ENCODE measurements at regions not wholly inside any gene's neighbourhood (a gene's known extent, or its start where the extent isn't known, plus 50 kb on each side); places are given as distances from the start of the nearest gene placed in this dataset.

DNA sequence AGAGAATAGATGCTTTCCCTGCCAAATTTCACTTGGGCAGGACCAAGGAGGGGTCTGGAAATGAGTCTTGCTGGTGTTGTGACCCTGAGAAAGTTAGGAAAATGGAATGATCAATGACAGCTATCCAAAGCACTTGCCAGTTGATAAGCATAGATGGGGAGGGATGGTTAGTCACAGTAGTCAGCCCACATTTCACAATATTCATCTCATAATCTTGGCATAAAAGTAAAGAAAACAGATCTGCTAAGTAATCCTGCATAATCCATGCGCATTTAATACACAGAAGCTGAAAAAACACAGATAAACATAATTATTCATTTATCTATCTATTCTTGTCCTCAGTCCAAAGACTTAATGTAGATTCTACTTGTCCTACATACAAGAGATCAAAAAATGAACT is 184.1 kb downstream of the ZIC4 start:
- Histone ChIP-seq H3K4me1 (ENCODE audit: insufficient read depth, poor library complexity, severe bottlenecking) (no peaks in the 10 kb centered on the region), H3K9me3 (ENCODE audit: severe bottlenecking) (no peaks in the 10 kb centered on the region), H3K27me3 (ENCODE audit: insufficient read depth, poor library complexity, severe bottlenecking) (peaks cover 3% of the 10 kb centered on the region), H3K4me3 (ENCODE audit: severe bottlenecking) (no peak overlapping the region), H3K27ac (ENCODE audit: poor library complexity, severe bottlenecking) (no peak overlapping the region), H3K36me3 (ENCODE audit: low read depth) (no peaks in the 10 kb centered on the region)
- DNase-seq (ENCODE audit: low spot score) (no peak), ATAC-seq (ENCODE audit: low read depth) (no peak)
- TF ChIP-seq, protein P1, sequence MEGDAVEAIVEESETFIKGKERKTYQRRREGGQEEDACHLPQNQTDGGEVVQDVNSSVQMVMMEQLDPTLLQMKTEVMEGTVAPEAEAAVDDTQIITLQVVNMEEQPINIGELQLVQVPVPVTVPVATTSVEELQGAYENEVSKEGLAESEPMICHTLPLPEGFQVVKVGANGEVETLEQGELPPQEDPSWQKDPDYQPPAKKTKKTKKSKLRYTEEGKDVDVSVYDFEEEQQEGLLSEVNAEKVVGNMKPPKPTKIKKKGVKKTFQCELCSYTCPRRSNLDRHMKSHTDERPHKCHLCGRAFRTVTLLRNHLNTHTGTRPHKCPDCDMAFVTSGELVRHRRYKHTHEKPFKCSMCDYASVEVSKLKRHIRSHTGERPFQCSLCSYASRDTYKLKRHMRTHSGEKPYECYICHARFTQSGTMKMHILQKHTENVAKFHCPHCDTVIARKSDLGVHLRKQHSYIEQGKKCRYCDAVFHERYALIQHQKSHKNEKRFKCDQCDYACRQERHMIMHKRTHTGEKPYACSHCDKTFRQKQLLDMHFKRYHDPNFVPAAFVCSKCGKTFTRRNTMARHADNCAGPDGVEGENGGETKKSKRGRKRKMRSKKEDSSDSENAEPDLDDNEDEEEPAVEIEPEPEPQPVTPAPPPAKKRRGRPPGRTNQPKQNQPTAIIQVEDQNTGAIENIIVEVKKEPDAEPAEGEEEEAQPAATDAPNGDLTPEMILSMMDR (IDR thresholded peaks at IDR 0.05; ENCODE audit: poor library complexity, severe bottlenecking): no peak

DNA sequence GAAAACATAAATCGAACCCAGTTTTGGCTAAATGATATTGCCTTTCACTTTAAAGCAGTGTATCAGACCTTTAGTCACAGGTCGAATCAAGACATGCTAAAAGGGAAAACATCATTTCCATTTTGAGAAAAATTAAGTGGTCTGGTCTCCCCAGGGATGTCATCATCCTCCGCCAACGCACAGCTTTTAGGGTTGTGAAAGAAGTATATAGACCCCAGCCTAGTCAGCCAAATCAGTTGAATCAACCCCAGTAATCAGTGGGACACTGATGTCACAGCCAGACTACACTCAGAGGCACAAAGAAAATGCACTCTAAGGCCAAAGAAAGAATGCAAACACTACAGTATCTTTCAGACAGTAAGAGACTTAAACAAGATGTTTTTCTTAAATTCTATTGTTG is 187.4 kb downstream of the ZIC4 start:
- no peak overlapping the region for H3K27ac ChIP-seq (ENCODE audit: poor library complexity, severe bottlenecking)
- no peaks in the 10 kb centered on the region for H3K4me1 ChIP-seq (ENCODE audit: insufficient read depth, poor library complexity, severe bottlenecking)
- H3K4me3 ChIP-seq (ENCODE audit: severe bottlenecking): no peak overlapping the region
- peaks cover 3% of the 10 kb centered on the region for H3K27me3 ChIP-seq (ENCODE audit: insufficient read depth, poor library complexity, severe bottlenecking)
- DNase-seq (ENCODE audit: low spot score) (no peak), ATAC-seq (ENCODE audit: low read depth) (no peak)
- H3K36me3 ChIP-seq (ENCODE audit: low read depth): no peaks in the 10 kb centered on the region
- TF ChIP-seq, protein P1 (IDR thresholded peaks at IDR 0.05; ENCODE audit: poor library complexity, severe bottlenecking): no peak
- no peaks in the 10 kb centered on the region for H3K9me3 ChIP-seq (ENCODE audit: severe bottlenecking)

DNA sequence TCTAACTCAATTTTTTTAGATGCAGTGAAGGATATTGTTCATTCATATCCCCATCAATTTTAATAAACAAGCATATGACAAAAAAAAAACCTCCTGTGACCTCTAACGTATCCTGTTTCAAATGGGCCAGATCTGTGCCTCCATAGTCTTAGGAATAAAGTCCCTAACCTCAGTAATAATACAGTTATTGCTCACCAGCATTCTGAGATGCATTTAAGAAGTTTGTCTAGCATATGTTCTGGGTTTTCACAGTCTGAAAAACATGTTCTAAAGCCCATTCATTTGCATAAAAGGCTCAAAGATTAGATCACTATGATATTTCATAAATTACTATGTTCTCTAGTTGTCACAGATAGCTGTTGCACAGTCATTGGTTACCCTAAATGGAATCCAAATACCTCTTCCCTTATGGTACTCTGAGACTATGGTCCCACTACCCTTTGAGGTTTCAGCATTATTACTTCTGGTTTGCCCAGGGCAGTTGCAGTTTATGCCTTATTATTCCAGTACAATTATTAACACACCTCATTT is 190.1 kb downstream of the ZIC4 start:
- no peak for DNase-seq (ENCODE audit: low spot score)
- Histone ChIP-seq H3K27ac (ENCODE audit: poor library complexity, severe bottlenecking) (no peak overlapping the region), H3K27me3 (ENCODE audit: insufficient read depth, poor library complexity, severe bottlenecking) (peaks cover 3% of the 10 kb centered on the region), H3K36me3 (ENCODE audit: low read depth) (no peaks in the 10 kb centered on the region), H3K4me3 (ENCODE audit: severe bottlenecking) (no peak overlapping the region), H3K9me3 (ENCODE audit: severe bottlenecking) (no peaks in the 10 kb centered on the region), H3K4me1 (ENCODE audit: insufficient read depth, poor library complexity, severe bottlenecking) (no peaks in the 10 kb centered on the region)
- ATAC-seq (ENCODE audit: low read depth): no peak
- TF ChIP-seq, protein P1 (IDR thresholded peaks at IDR 0.05; ENCODE audit: poor library complexity, severe bottlenecking): no peak

DNA sequence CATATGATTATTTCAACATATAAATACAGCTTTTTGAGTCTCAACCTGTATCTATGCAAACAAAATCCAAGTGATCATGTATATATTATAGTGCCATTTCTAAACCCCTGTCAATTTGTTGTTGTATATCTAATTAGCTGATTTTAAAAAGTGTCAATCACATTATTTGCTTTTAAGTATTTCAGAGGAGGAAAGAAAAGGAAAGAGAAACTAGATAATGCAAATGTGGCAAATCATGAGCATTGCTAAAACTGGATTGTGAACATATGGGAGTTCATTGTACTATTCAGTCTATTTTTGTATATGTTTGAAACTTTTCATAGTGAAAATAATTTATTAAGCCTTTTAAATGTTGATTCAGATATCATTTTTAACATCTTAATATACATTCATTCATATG is 190.7 kb downstream of the ZIC4 start:
- no peak overlapping the region for H3K4me3 ChIP-seq (ENCODE audit: severe bottlenecking)
- no peak overlapping the region for H3K27ac ChIP-seq (ENCODE audit: poor library complexity, severe bottlenecking)
- DNase-seq (ENCODE audit: low spot score): no peak
- TF ChIP-seq, protein P1 (IDR thresholded peaks at IDR 0.05; ENCODE audit: poor library complexity, severe bottlenecking): no peak
- ATAC-seq (ENCODE audit: low read depth): no peak
- no peaks in the 10 kb centered on the region for H3K9me3 ChIP-seq (ENCODE audit: severe bottlenecking)
- peaks cover 3% of the 10 kb centered on the region for H3K27me3 ChIP-seq (ENCODE audit: insufficient read depth, poor library complexity, severe bottlenecking)
- H3K4me1 ChIP-seq (ENCODE audit: insufficient read depth, poor library complexity, severe bottlenecking): no peaks in the 10 kb centered on the region
- H3K36me3 ChIP-seq (ENCODE audit: low read depth): no peaks in the 10 kb centered on the region

DNA sequence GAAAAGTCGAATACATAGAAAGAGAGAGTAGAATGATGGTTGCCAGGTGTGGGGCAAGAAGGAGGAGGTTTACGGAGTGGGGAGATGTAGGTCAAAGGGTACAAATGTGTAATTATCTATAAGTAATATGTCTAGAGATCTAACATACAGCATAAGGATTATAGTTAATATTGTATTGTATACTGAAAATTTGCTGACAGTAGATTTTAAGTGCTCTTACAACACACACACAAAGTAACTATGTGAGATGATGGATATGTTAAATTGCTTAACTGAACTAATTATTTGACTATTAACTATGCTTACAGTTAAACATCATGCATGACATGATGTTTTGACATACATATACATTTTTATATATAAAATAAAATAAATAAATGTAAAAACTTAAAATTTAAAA is 192.7 kb downstream of the ZIC4 start:
- Histone ChIP-seq H3K4me3 (ENCODE audit: severe bottlenecking) (no peak overlapping the region), H3K27ac (ENCODE audit: poor library complexity, severe bottlenecking) (no peak overlapping the region), H3K36me3 (ENCODE audit: low read depth) (no peaks in the 10 kb centered on the region), H3K27me3 (ENCODE audit: insufficient read depth, poor library complexity, severe bottlenecking) (peaks cover 3% of the 10 kb centered on the region), H3K4me1 (ENCODE audit: insufficient read depth, poor library complexity, severe bottlenecking) (no peaks in the 10 kb centered on the region), H3K9me3 (ENCODE audit: severe bottlenecking) (no peaks in the 10 kb centered on the region)
- ATAC-seq (ENCODE audit: low read depth) (no peak), DNase-seq (ENCODE audit: low spot score) (no peak)
- TF ChIP-seq, protein P1 (IDR thresholded peaks at IDR 0.05; ENCODE audit: poor library complexity, severe bottlenecking): no peak
